ENCODE measurements at regions not wholly inside any gene's neighbourhood (a gene's known extent, or its start where the extent isn't known, plus 50 kb on each side); places are given as distances from the start of the nearest gene placed in this dataset.

- Histone ChIP-seq H3K27ac (no peak overlapping the region), H3K9me3 (no peaks in the 10 kb centered on the region), H3K27me3 (no peaks in the 10 kb centered on the region), H3K4me1 (ENCODE audit: insufficient read depth) (no peaks in the 10 kb centered on the region), H3K36me3 (no peaks in the 10 kb centered on the region), H3K4me3 (no peak overlapping the region)
- TF ChIP-seq CTCF (IDR thresholded peaks at IDR 0.05) (no peak), POLR2A (IDR thresholded peaks at IDR 0.05) (no peak), EP300 (IDR thresholded peaks at IDR 0.05) (no peak)
- no peak for DNase-seq
- intact Hi-C loops (cut with DNase I) = no loop called here
- WGBS, 3 donors = 76 to 97% (median 83%) methylated on average over 5 of the region's 5 CpGs
These were observed 219.0 kb downstream of the KATNAL1 start for GRCh38 chr13:30088312-30088855.

DNA sequence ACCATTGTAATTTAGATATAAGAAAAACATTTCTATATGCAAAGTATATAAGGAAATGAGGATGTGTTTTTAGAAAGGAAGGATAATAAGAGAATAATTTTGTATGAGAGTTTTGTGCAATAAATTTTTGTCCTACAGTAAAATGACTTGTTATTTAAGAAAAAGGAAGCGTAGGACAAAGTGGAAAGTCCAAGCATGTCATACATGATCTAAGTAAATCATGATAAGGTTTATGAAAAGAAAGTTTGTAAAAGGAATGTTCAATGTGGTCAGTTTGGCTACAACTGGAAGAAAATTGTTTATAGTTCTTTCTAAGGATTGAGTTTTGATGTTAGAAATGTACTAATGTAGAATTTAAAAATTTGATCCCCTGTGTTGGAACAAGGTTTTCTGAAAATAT lies 222.3 kb downstream of the KATNAL1 start:
- H3K9me3 ChIP-seq = no peaks in the 10 kb centered on the region
- H3K4me3 ChIP-seq = no peak overlapping the region
- H3K4me1 ChIP-seq (ENCODE audit: insufficient read depth) = no peaks in the 10 kb centered on the region
- no peaks in the 10 kb centered on the region for H3K36me3 ChIP-seq
- intact Hi-C loops (cut with DNase I) = no loop called here
- no peaks in the 10 kb centered on the region for H3K27me3 ChIP-seq
- no peak for TF ChIP-seq EP300 (IDR thresholded peaks at IDR 0.05)
- no peak for TF ChIP-seq POLR2A (IDR thresholded peaks at IDR 0.05)
- no peak for TF ChIP-seq CTCF (IDR thresholded peaks at IDR 0.05)
- DNase-seq = no peak
- 62 to 74% (median 67%) methylated on average over 1 of the region's 1 CpG for WGBS, 3 donors
- no peak overlapping the region for H3K27ac ChIP-seq

- no peaks in the 10 kb centered on the region for H3K27me3 ChIP-seq
- H3K9me3 ChIP-seq = no peaks in the 10 kb centered on the region
- 86 to 89% (median 88%) methylated on average over 5 of the region's 5 CpGs for WGBS, 3 donors
- no peaks in the 10 kb centered on the region for H3K4me1 ChIP-seq (ENCODE audit: insufficient read depth)
- intact Hi-C loops (cut with DNase I) = no loop called here
- no peak for TF ChIP-seq EP300 (IDR thresholded peaks at IDR 0.05)
- no peak for TF ChIP-seq CTCF (IDR thresholded peaks at IDR 0.05)
- TF ChIP-seq POLR2A (IDR thresholded peaks at IDR 0.05) = no peak
- no peak overlapping the region for H3K4me3 ChIP-seq
- no peak for DNase-seq
- no peak overlapping the region for H3K27ac ChIP-seq
- no peaks in the 10 kb centered on the region for H3K36me3 ChIP-seq
These were observed 225.0 kb downstream of the KATNAL1 start for GRCh38 chr13:30082391-30082790.

DNA sequence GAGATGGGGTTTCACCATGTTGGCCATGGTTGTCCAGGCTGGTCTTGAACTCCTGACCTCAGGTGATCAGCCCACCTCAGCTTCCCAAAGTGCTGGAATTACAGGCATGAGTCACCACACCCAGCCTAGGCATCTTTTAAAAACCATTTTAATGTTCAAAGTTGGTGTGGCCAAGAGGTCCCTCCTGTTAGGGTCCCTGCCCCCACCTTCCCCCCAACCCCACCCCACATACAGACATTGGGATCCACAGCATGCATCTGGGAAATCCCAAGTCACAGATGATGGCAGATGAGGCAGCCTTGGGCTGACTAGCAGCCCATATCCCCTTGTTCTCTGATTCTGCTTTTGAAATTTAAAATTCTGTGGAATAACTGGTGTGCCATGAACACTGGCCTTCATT lies 226.0 kb downstream of the KATNAL1 start:
- no peak for DNase-seq
- intact Hi-C loops (cut with DNase I) = no loop called here
- no peaks in the 10 kb centered on the region for H3K27me3 ChIP-seq
- no peaks in the 10 kb centered on the region for H3K9me3 ChIP-seq
- H3K4me1 ChIP-seq (ENCODE audit: insufficient read depth) = no peaks in the 10 kb centered on the region
- TF ChIP-seq POLR2A (IDR thresholded peaks at IDR 0.05) = no peak
- TF ChIP-seq CTCF (IDR thresholded peaks at IDR 0.05) = no peak
- no peak for TF ChIP-seq EP300 (IDR thresholded peaks at IDR 0.05)
- H3K36me3 ChIP-seq = no peaks in the 10 kb centered on the region
- H3K4me3 ChIP-seq = no peak overlapping the region
- H3K27ac ChIP-seq = no peak overlapping the region
